ENCODE measurements at regions not wholly inside any gene's neighbourhood (a gene's known extent, or its start where the extent isn't known, plus 50 kb on each side); places are given as distances from the start of the nearest gene placed in this dataset.

GRCh38 chr3:105997800-105998526 is 129.2 kb upstream of the CBLB start:
- no peak for TF ChIP-seq Cebpa-rat (IDR thresholded peaks at IDR 0.05)
- Histone ChIP-seq H3K4me2 (no peak overlapping the region), H3K27ac (no peak overlapping the region), H3K36me3 (no peaks in the 10 kb centered on the region), H4K20me1 (no peaks in the 10 kb centered on the region), H3K4me1 (no peaks in the 10 kb centered on the region), H3K4me3 (no peak overlapping the region), H3K9me3 (no peaks in the 10 kb centered on the region; the same call in 1 of the 2 replicates), H3K9ac (no peak overlapping the region), H3K27me3 (no peaks in the 10 kb centered on the region)

GRCh38 chr3:105999856-106000255 is 131.0 kb upstream of the CBLB start:
- no peak for TF ChIP-seq Cebpa-rat (IDR thresholded peaks at IDR 0.05)
- no peak overlapping the region for H3K4me3 ChIP-seq
- H3K36me3 ChIP-seq, result no peaks in the 10 kb centered on the region
- H3K4me2 ChIP-seq, result no peak overlapping the region
- no peaks in the 10 kb centered on the region for H3K27me3 ChIP-seq
- H3K27ac ChIP-seq, result no peak overlapping the region
- no peaks in the 10 kb centered on the region; the same call in 1 of the 2 replicates for H3K9me3 ChIP-seq
- H4K20me1 ChIP-seq, result no peaks in the 10 kb centered on the region
- no peaks in the 10 kb centered on the region for H3K4me1 ChIP-seq
- no peak overlapping the region for H3K9ac ChIP-seq

- no peaks in the 10 kb centered on the region for H4K20me1 ChIP-seq
- no peak overlapping the region for H3K27ac ChIP-seq
- no peak for TF ChIP-seq Cebpa-rat (IDR thresholded peaks at IDR 0.05)
- no peaks in the 10 kb centered on the region for H3K4me1 ChIP-seq
- no peak overlapping the region for H3K4me2 ChIP-seq
- H3K27me3 ChIP-seq, result no peaks in the 10 kb centered on the region
- no peak overlapping the region for H3K4me3 ChIP-seq
- no peak overlapping the region for H3K9ac ChIP-seq
- no peaks in the 10 kb centered on the region; the same call in 1 of the 2 replicates for H3K9me3 ChIP-seq
- no peaks in the 10 kb centered on the region for H3K36me3 ChIP-seq
Observed at GRCh38 chr3:106001923-106002322, 133.1 kb upstream of the CBLB start.

GRCh38 chr3:106004137-106004681 is 135.4 kb upstream of the CBLB start:
- Histone ChIP-seq H3K4me1 (no peaks in the 10 kb centered on the region), H3K4me3 (no peak overlapping the region), H3K27ac (no peak overlapping the region), H3K9me3 (no peaks in the 10 kb centered on the region), H3K4me2 (no peak overlapping the region), H4K20me1 (no peaks in the 10 kb centered on the region), H3K36me3 (no peaks in the 10 kb centered on the region), H3K9ac (no peak overlapping the region), H3K27me3 (no peaks in the 10 kb centered on the region)
- TF ChIP-seq Cebpa-rat (IDR thresholded peaks at IDR 0.05), result no peak

DNA sequence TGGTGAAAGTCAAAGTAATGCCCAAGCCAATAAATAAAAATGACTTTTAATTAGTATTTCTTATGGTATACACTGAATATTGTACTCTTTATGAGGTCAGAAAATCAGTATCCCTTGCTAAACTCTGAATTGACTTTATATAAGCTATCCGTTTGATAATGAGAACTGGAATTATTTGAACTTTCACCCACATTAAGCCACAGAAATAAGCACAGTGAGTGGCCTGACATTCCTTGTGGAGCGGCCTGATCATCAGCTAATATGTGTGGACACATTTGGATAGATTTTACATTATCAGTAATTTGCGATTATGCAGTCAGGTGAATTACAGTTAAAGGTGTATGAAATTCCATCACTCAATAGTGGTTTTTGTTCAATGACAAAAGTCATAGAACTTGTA is 136.0 kb upstream of the CBLB start:
- no peak for TF ChIP-seq Cebpa-rat (IDR thresholded peaks at IDR 0.05)
- Histone ChIP-seq H3K27me3 (no peaks in the 10 kb centered on the region), H3K9me3 (no peaks in the 10 kb centered on the region), H3K4me2 (no peak overlapping the region), H3K4me3 (no peak overlapping the region), H3K27ac (no peak overlapping the region), H3K4me1 (no peaks in the 10 kb centered on the region), H3K36me3 (no peaks in the 10 kb centered on the region), H4K20me1 (no peaks in the 10 kb centered on the region), H3K9ac (no peak overlapping the region)

GRCh38 chr3:106006001-106006400 is 137.2 kb upstream of the CBLB start:
- H3K9me3 ChIP-seq, result no peaks in the 10 kb centered on the region
- no peaks in the 10 kb centered on the region for H3K27me3 ChIP-seq
- H3K36me3 ChIP-seq, result no peaks in the 10 kb centered on the region
- no peaks in the 10 kb centered on the region for H3K4me1 ChIP-seq
- H4K20me1 ChIP-seq, result no peaks in the 10 kb centered on the region
- H3K4me2 ChIP-seq, result no peak overlapping the region
- no peak overlapping the region for H3K27ac ChIP-seq
- no peak overlapping the region for H3K4me3 ChIP-seq
- TF ChIP-seq Cebpa-rat (IDR thresholded peaks at IDR 0.05), result no peak
- no peak overlapping the region for H3K9ac ChIP-seq

GRCh38 chr3:106006571-106006970 is 137.8 kb upstream of the CBLB start:
- H3K27ac ChIP-seq, result no peak overlapping the region
- no peak overlapping the region for H3K4me3 ChIP-seq
- no peak overlapping the region for H3K9ac ChIP-seq
- no peaks in the 10 kb centered on the region for H3K27me3 ChIP-seq
- no peaks in the 10 kb centered on the region for H3K9me3 ChIP-seq
- no peak overlapping the region for H3K4me2 ChIP-seq
- no peaks in the 10 kb centered on the region for H3K36me3 ChIP-seq
- H4K20me1 ChIP-seq, result no peaks in the 10 kb centered on the region
- TF ChIP-seq Cebpa-rat (IDR thresholded peaks at IDR 0.05), result no peak
- H3K4me1 ChIP-seq, result no peaks in the 10 kb centered on the region

- Histone ChIP-seq H3K4me2 (no peak overlapping the region), H3K4me1 (no peaks in the 10 kb centered on the region)
- no peak for TF ChIP-seq Cebpa-rat (IDR thresholded peaks at IDR 0.05)
Observed at GRCh38 chr3:106007512-106007911, 138.7 kb upstream of the CBLB start.

GRCh38 chr3:106008766-106009165 is 140.0 kb upstream of the CBLB start:
- Histone ChIP-seq H3K27ac (no peak overlapping the region), H3K4me3 (no peak overlapping the region), H3K27me3 (no peaks in the 10 kb centered on the region), H3K36me3 (no peaks in the 10 kb centered on the region), H3K9ac (no peak overlapping the region), H3K4me1 (no peaks in the 10 kb centered on the region), H4K20me1 (no peaks in the 10 kb centered on the region), H3K4me2 (no peak overlapping the region), H3K9me3 (no peaks in the 10 kb centered on the region)
- no peak for TF ChIP-seq Cebpa-rat (IDR thresholded peaks at IDR 0.05)

More at GRCh38 chr3:106007512-106007911, 138.7 kb upstream of the CBLB start:
- Histone ChIP-seq H3K4me3 (no peak overlapping the region), H4K20me1 (no peaks in the 10 kb centered on the region), H3K9ac (no peak overlapping the region), H3K36me3 (no peaks in the 10 kb centered on the region), H3K27ac (no peak overlapping the region), H3K27me3 (no peaks in the 10 kb centered on the region), H3K9me3 (no peaks in the 10 kb centered on the region)

GRCh38 chr3:106010829-106011228 is 142.0 kb upstream of the CBLB start:
- H3K27ac ChIP-seq, result no peak overlapping the region
- H3K4me1 ChIP-seq, result no peaks in the 10 kb centered on the region
- H4K20me1 ChIP-seq, result no peaks in the 10 kb centered on the region
- H3K27me3 ChIP-seq, result no peaks in the 10 kb centered on the region
- no peak overlapping the region for H3K4me2 ChIP-seq
- H3K9me3 ChIP-seq, result no peaks in the 10 kb centered on the region
- no peak overlapping the region for H3K9ac ChIP-seq
- H3K36me3 ChIP-seq, result no peaks in the 10 kb centered on the region
- no peak overlapping the region for H3K4me3 ChIP-seq
- no peak for TF ChIP-seq Cebpa-rat (IDR thresholded peaks at IDR 0.05)

Measured in BLaER1 (cell line).